ENCODE measurements at regions not wholly inside any gene's neighbourhood (a gene's known extent, or its start where the extent isn't known, plus 50 kb on each side); places are given as distances from the start of the nearest gene placed in this dataset.

GRCh38 chr14:56874375-56874774 is 64.1 kb upstream of the OTX2 start:
- TF ChIP-seq POLR2AphosphoS5 (IDR thresholded peaks at IDR 0.05; ENCODE audit: low read depth, low read length) (no peak), POLR2A (IDR thresholded peaks at IDR 0.05; ENCODE audit: low read depth, low read length) (no peak)

All from GM12892 (cell line).